MM.1S (cell line): ENCODE measurements at regions not wholly inside any gene's neighbourhood (a gene's known extent, or its start where the extent isn't known, plus 50 kb on each side); places are given as distances from the start of the nearest gene placed in this dataset.

Experiments used
- DNase-seq: peaks from one replicate; pipeline ENCODE4 v3.0.0-alpha.2; 2015
- H2AFZ ChIP-seq: fragments of 300-600 bp; sonication (generic); 2 replicates; pipeline ENCODE4 v1.6.0; 2016; ENCODE audit warnings: antibody characterized with exemption, low read length
- H3F3A ChIP-seq: fragments of 300-600 bp; sonication (generic); 2 replicates; pipeline ENCODE4 v1.6.1; 2016; ENCODE audit warnings: mild to moderate bottlenecking, antibody characterized with exemption, low read length, moderate library complexity, mixed read lengths; ENCODE audit not compliant: insufficient read depth
- H3K27ac ChIP-seq: fragments of 300-600 bp; sonication (generic); 2 replicates; pipeline ENCODE4 v1.5.1; 2016; ENCODE audit warnings: mild to moderate bottlenecking, low read length
- H3K27me3 ChIP-seq: fragments of 300-600 bp; sonication (generic); replicated peaks from 2 replicates; pipeline ENCODE4 v1.6.0; 2016; ENCODE audit warnings: low read length; ENCODE audit not compliant: insufficient read depth
- H3K36me3 ChIP-seq: fragments of 300-600 bp; sonication (generic); replicated peaks from 2 replicates; pipeline ENCODE4 v1.6.1; 2016; ENCODE audit warnings: mild to moderate bottlenecking, low read length, mixed read lengths; ENCODE audit not compliant: insufficient read depth
- H3K4me1 ChIP-seq: fragments of 300-600 bp; sonication (generic); 2 replicates; pipeline ENCODE4 v1.6.1; 2016; ENCODE audit warnings: low read length, mixed read lengths
- H3K4me2 ChIP-seq: fragments of 300-600 bp; sonication (generic); 2 replicates; pipeline ENCODE4 v1.6.0; 2016; ENCODE audit warnings: low read depth, low read length
- H3K4me3 ChIP-seq: fragments of 300-600 bp; sonication (generic); 2 replicates; pipeline ENCODE4 v1.5.1; 2016; ENCODE audit warnings: low read length, mixed read lengths
- H3K79me2 ChIP-seq: fragments of 300-600 bp; sonication (generic); 2 replicates; pipeline ENCODE4 v1.6.1; 2016; ENCODE audit warnings: mixed run types, low read length, mixed read lengths
- H3K9ac ChIP-seq: fragments of 300-600 bp; sonication (generic); 2 replicates; pipeline ENCODE4 v1.6.1; 2016; ENCODE audit warnings: low read length, mixed read lengths
- H3K9me2 ChIP-seq: fragments of 300-600 bp; sonication (generic); replicated peaks from 2 replicates; pipeline ENCODE4 v1.6.1; 2016; ENCODE audit warnings: mild to moderate bottlenecking, low read length, mixed read lengths; ENCODE audit not compliant: insufficient read depth
- H3K9me3 ChIP-seq: fragments of 300-600 bp; sonication (generic); replicated peaks from 2 replicates; pipeline ENCODE4 v1.6.1; 2016; ENCODE audit warnings: mild to moderate bottlenecking, low read length, mixed read lengths; ENCODE audit not compliant: insufficient read depth
- H4K20me1 ChIP-seq: fragments of 300-600 bp; sonication (generic); 2 replicates; pipeline ENCODE4 v1.6.1; 2016; ENCODE audit warnings: mild to moderate bottlenecking, low read length, moderate library complexity, mixed read lengths; ENCODE audit not compliant: insufficient read depth
- CTCF ChIP-seq: fragments of 300-600 bp; sonication (generic); IDR thresholded peaks from 2 replicates; pipeline ENCODE4 v1.5.1; 2016; ENCODE audit warnings: antibody characterized with exemption, low read length, mixed read lengths
- EZH2 ChIP-seq: fragments of 300-600 bp; sonication (generic); optimal IDR thresholded peaks from 2 replicates; pipeline ENCODE3; 2017; ENCODE audit warnings: low read depth, mild to moderate bottlenecking, antibody characterized with exemption, low read length, mixed read lengths
- EZH2phosphoT487 ChIP-seq: fragments of 300-600 bp; sonication (generic); IDR thresholded peaks from 2 replicates; pipeline ENCODE4 v1.6.1; 2018; ENCODE audit warnings: antibody characterized with exemption, low read length

GRCh38 chr12:30458453-30458852 lies 237.2 kb downstream of the IPO8 start:
- H3K36me3 ChIP-seq: no peaks in the 10 kb centered on the region
- TF ChIP-seq EZH2: no peak
- TF ChIP-seq CTCF: no peak
- TF ChIP-seq EZH2phosphoT487: no peak
- no peak overlapping the region for H3K27ac ChIP-seq
- no peak for DNase-seq
- no peaks in the 10 kb centered on the region for H3K4me1 ChIP-seq
- H2AFZ ChIP-seq: no peak overlapping the region
- H3K9ac ChIP-seq: no peak overlapping the region
- no peak overlapping the region for H3K4me3 ChIP-seq
- no peaks in the 10 kb centered on the region for H3K79me2 ChIP-seq
- H3F3A ChIP-seq: no peaks in the 10 kb centered on the region
- H3K9me2 ChIP-seq: no peaks in the 10 kb centered on the region
- H3K4me2 ChIP-seq: no peak overlapping the region
- no peaks in the 10 kb centered on the region for H3K9me3 ChIP-seq
- no peaks in the 10 kb centered on the region for H3K27me3 ChIP-seq
- no peaks in the 10 kb centered on the region for H4K20me1 ChIP-seq

GRCh38 chr12:30457621-30458289 lies 237.9 kb downstream of the IPO8 start:
- no peak overlapping the region for H3K4me3 ChIP-seq
- H3K4me1 ChIP-seq: no peaks in the 10 kb centered on the region
- no peaks in the 10 kb centered on the region for H3K9me2 ChIP-seq
- H3K9ac ChIP-seq: no peak overlapping the region
- no peak for DNase-seq
- H3K27me3 ChIP-seq: no peaks in the 10 kb centered on the region
- no peaks in the 10 kb centered on the region for H3K36me3 ChIP-seq
- H2AFZ ChIP-seq: no peak overlapping the region
- H3K9me3 ChIP-seq: no peaks in the 10 kb centered on the region
- H3K79me2 ChIP-seq: no peaks in the 10 kb centered on the region
- no peak overlapping the region for H3K4me2 ChIP-seq
- H3F3A ChIP-seq: no peaks in the 10 kb centered on the region
- no peak for TF ChIP-seq CTCF
- no peak for TF ChIP-seq EZH2phosphoT487
- TF ChIP-seq EZH2: no peak
- no peak overlapping the region for H3K27ac ChIP-seq
- no peaks in the 10 kb centered on the region for H4K20me1 ChIP-seq

GRCh38 chr12:30450872-30451271 lies 244.8 kb downstream of the IPO8 start:
- Histone ChIP-seq H3K9ac (no peak overlapping the region), H3K36me3 (no peaks in the 10 kb centered on the region), H3K27me3 (no peaks in the 10 kb centered on the region), H3K27ac (no peak overlapping the region), H3F3A (no peaks in the 10 kb centered on the region), H3K9me3 (no peaks in the 10 kb centered on the region), H3K9me2 (no peaks in the 10 kb centered on the region), H2AFZ (no peak overlapping the region), H3K4me3 (no peak overlapping the region), H4K20me1 (no peaks in the 10 kb centered on the region), H3K4me2 (no peak overlapping the region), H3K4me1 (no peaks in the 10 kb centered on the region), H3K79me2 (no peaks in the 10 kb centered on the region)
- TF ChIP-seq EZH2 (no peak), EZH2phosphoT487 (no peak), CTCF (no peak)
- DNase-seq: no peak
